Activated CD4-positive, CD25-positive, alpha-beta regulatory T cell treated with anti-CD3 and anti-CD28 coated beads, Interleukin-2, amount 50 U/mL, for 16 hours (primary cell): ENCODE measurements at regions not wholly inside any gene's neighbourhood (a gene's known extent, or its start where the extent isn't known, plus 50 kb on each side); places are given as distances from the start of the nearest gene placed in this dataset.

Source experiments
- DNase-seq: peaks from one replicate; pipeline ENCODE4 v3.0.0-alpha.2; 2020; ENCODE audit warnings: low read depth, low spot score

DNA sequence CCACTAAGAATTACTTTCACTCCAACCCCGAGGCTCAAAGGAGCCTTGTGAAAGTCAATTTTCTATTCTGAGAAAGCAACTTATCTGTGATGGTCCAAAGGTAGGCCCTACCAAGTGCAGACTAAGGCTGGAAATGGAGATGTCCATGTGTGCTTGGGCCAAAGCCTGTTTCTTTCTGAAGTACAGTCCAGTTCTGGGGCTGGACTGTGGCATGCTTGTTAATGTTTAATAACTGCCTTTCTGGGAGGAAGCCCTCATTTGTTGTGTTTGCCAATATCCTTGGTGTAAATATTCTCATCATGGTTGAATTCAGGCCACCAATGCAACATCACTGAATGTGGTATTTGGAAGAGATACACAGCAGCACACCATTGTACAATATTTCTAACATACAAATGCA, 182.3 kb upstream of the BCL6 start:
- no peak for DNase-seq

GRCh38 chr3:187929112-187929816, 184.0 kb upstream of the BCL6 start:
- DNase-seq: no peak

DNA sequence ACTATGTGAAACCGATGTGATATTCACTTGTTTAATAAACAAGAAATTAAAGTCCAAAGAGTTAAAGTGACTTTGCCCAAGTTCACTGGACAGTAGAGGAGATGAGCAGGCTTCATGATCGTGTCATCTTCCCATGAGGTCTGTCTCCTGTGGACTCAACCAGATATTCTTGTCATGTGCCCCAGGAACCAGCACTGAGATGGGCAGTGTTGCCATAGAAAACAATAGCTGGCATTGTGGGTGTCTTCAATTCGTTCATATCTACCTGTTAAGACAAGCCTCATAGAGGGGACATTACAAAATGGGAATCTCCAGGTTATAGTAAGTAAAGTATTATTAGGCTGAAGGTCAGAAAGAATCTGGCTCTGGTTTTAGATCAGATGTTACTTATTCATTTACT, 184.8 kb upstream of the BCL6 start:
- DNase-seq: no peak

GRCh38 chr3:187931101-187931500, 185.8 kb upstream of the BCL6 start:
- DNase-seq: no peak

GRCh38 chr3:187931770-187932278, 186.6 kb upstream of the BCL6 start:
- DNase-seq: no peak

DNA sequence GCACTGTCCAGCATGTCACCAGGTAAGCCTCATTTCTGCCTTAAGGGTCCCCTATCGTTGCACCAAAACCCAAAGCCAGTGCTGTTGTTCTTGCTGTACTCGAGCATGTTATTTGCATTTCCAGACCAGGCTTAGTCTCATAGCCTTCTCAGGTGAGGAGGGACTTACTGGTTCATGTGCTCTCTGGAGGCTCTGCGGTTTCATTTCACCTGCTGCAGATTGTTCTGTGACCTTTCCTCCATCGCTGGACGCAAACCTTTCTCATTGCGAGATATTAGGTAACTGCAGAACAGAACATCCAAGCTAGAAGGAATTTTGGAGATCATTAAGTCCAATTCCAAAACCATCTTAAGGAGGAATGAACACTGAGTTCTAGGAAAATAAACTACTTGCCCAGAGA, 187.3 kb upstream of the BCL6 start:
- DNase-seq: no peak

- no peak for DNase-seq
These were observed 190.4 kb upstream of the BCL6 start for GRCh38 chr3:187935623-187936156.

GRCh38 chr3:187936676-187937075, 191.4 kb upstream of the BCL6 start:
- DNase-seq: no peak

DNA sequence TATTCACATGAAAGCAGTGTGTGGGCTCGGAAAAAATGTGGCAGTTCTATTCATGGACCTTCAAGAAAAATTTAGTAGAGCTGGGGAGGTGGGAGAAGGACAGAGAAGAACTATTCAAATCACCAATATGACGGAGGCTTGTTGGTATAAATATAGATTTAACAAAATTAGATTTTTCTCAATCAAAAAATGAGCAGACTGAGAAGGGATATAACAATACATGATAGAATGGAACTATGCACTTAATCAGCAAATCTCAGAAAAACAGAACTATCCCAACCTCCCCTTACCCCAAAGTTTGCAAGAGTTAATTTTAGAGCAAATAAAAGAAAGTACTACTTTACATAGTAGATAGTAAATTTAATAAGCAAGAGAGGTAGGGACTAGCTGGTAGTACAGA, 194.6 kb upstream of the BCL6 start:
- no peak for DNase-seq

GRCh38 chr3:187941135-187941847, 196.0 kb upstream of the BCL6 start:
- DNase-seq: no peak

GRCh38 chr3:187941848-187942194, 196.6 kb upstream of the BCL6 start:
- DNase-seq: no peak

DNA sequence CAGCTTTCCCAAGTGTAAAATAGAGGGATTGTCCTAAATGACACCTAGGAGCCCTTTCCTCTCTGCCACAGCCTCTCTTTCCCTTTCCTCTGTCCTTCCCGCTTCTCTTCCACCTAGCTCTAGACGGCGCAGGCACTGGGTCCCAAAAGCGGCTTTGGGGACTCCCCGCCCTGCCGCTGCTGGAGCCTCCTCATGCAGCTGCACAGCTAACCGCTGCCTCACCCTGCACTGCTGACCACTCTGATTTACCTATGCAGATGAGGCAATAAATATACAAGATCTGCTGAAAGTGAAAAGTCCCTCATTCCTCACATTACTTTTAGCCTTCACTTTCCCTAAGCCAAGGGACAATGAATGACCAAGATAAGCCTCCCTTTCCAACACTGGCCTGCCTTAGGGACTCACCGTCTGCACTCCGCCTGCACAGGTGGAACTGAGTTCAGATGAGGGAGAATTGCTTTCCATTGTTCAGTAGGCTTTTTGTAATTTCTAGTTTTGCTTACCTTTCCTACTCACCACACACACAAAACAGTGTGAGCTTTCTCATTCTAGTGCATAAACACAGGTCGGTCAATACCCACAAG, 197.5 kb upstream of the BCL6 start:
- DNase-seq: no peak

DNA sequence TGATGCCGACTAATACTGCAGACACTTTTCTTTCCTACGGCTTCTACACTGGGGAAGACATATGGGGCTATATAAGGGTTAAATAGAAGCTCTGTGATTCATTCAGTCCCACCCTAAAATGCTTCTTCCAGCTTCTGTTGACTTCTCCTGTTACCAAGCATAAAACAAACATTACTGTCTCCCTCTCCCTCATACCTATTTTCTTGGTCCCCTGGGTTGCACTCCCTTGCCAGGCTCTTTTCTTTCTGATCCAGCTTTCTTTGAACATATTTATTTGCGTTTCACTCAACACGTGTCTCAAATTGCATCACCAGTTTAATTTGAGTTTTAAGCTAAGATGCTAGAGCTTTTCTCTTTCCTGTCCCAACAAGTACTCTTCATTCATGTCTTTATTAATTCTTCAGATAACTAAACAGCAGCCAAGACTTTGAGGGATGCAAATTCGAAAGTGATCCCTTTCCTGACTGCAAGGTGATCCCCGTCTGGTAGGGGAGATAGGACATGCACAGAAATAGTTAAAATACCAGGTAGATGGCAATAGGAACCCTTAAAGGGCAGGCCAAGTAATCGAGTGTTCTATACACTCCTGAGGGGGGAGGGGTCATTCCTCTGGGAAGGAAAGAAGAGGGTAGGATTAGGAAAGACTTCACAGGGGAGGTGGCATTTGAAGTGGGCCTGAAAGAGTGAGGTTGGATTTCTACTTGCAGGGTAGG, 198.6 kb upstream of the BCL6 start:
- DNase-seq: no peak

- DNase-seq: no peak
These were observed 199.3 kb upstream of the BCL6 start for GRCh38 chr3:187944390-187945179.

- no peak for DNase-seq
These were observed 200.1 kb upstream of the BCL6 start for GRCh38 chr3:187945374-187945773.

DNA sequence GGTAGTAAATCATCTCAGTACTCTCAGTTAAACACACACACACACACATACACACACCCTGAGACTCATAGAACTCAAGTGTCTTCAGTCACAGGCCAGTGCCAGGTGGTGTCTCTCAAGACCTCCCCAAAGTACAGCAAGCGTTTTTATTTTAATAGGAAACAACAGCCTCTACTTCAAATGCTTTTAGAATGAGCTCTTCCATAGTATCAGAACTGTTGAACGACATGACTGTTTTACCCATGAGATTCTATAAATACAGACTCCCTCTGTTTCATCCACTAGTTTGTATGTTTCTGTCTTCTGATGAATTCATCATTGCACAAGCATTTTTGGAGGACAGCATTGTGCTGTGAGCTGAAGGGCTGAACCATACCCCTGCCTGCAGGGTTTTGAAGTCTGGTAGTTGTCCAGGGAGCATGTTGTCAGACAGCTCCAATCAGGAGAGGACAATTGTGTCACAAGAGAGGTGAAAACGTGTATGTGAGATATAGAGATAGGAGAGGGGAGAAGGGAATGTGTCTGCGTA, 201.0 kb upstream of the BCL6 start:
- DNase-seq: no peak

- no peak for DNase-seq
These were observed 201.7 kb upstream of the BCL6 start for GRCh38 chr3:187946981-187947380.

GRCh38 chr3:187947927-187948682, 202.8 kb upstream of the BCL6 start:
- DNase-seq: no peak

GRCh38 chr3:187949093-187949820, 204.0 kb upstream of the BCL6 start:
- DNase-seq: no peak

DNA sequence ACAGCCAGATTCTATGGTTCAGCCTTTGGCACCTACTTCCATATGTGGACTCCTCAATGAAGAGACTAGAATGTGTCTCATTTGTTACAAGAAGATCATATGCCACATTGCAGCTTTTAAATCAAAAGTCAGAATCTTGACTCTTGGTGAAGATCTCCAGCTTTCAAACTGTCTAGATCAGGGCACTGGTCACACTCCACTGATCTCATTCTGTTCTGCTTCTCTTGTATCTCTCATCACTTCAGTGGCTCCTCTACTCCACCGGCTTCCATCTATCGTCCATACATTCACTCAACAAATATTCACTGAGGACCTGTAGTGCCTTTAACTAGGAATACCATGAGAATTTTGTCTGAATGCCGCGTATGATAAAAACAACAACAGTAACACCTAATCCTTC, 203.3 kb upstream of the LPP start:
- DNase-seq: no peak
